HG03045 (cell line): ENCODE measurements at regions not wholly inside any gene's neighbourhood (a gene's known extent, or its start where the extent isn't known, plus 50 kb on each side); places are given as distances from the start of the nearest gene placed in this dataset.
"Not testable (repeated sequence)": the region's sequence is repeated elsewhere in the genome, so short reads cannot be mapped to it uniquely, and the experiment has no call there.

Experiments
- ATAC-seq: cut with Tn5 transposase; IDR thresholded peaks from one replicate; pipeline ENCODE4 v1.9.1; 2021; ENCODE audit warnings: mild to moderate bottlenecking, moderate library complexity; ENCODE audit not compliant: unreplicated experiment

DNA sequence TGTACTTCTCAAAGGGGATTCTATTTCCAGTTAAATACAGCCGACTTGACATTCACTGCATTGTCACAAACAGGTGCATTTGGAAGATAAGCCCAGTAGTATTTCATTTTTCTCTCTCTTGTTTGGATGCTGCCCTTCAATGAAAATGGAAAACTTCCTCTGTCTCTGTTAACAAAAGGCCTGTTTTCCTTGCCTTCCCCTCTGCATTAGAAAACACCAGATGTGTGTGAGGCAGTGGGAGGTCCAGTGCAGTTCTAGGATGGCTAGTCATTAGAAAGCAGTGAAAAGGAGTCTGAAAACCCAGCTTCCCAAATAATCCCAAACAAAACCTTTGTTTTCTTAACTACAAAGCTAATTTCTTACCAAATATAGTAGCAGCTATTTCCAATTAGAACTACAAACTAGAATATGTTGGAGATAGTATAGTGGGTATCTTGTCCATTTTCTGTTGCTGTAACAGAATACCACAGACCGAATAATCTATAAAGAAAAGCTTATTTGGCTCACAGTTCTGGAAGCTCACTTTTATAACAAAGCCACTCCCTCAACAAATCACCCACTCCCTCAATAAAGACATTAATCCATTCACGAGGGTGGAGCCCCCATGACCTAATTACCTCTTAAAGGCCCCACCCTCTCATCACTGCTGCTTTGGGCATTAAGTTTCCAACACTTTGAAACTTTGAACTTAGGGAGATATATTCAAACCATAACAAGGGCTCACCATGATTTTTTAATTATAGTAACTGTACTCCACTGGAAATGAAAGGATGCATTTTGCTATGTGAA lies 452.1 kb upstream of the RPS6KA3 start:
- no peak for ATAC-seq

DNA sequence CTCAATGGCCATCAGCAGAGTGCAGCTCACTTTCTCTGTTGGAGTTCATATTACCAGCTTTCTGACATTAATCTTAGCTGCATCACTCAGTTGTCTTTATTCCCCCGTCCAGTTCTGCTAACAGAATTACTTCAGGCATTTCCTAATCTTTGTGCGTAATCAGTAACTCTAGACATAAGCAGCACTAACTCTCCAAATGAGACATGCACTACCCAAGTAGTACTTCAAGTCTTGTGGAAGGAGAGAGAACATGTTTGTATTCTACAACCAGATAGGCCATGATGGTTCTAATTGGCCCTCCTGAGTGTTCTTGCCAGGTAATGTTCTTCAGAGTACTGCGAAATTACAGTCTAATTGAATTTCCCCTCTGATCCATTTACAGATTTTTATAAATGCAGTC lies 448.5 kb upstream of the RPS6KA3 start:
- no peak for ATAC-seq

DNA sequence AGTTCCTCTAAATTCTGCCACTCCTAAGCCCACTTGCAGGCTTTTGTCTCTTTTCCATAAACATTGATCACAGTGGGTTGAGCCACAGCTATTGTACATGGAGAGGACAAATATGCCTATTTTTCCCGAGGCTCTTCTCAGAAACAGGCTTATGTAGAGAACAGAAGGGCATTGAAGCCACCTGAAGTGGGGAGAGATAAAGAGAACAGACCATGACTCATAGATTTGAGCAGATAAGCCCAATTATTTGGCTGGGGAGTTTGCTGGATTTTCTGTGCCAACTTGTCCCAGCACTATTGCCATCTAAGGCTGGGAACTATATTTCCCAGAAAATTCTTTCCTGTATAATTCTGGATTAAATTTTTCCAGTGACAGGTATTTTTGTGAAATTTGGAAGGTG lies 446.1 kb upstream of the RPS6KA3 start:
- no peak for ATAC-seq

DNA sequence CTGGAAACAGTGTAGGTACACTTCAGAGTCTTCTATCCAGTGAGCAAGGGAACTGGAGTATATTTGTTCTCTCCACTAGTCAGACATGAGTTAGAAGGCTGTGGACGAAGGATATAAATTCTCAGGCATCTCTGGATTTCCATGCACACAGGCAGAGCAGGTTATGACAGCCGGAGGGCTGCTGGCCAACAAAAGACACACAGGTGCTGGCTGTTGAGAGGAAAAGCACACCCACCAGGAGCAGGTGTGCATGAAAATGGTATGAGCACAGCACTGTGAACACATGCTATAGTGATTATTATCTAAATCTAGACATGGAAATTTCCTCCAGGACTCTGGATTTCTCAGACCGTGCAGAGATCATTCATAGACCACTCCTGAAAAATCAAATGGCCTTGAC lies 444.7 kb upstream of the RPS6KA3 start:
- no peak for ATAC-seq

DNA sequence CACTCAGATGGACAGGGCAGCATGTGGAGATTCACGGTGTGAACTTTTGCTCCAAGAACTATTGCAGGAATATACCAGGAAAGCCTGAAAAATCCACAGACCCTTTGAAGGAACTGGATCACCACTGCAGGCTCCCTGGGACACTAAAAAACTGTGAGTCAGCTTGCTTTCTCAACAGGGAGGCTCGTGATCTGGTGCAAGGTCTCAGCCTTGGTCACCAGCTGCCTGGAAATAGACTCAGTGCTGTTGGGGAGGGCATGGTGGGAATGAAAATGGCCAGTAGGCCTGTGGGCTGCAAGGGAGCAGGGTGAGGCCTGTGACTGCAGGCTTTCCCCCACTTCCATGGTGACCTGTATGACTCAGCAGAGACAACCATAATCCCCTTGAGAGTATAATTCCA lies 426.4 kb upstream of the RPS6KA3 start:
- no peak for ATAC-seq

DNA sequence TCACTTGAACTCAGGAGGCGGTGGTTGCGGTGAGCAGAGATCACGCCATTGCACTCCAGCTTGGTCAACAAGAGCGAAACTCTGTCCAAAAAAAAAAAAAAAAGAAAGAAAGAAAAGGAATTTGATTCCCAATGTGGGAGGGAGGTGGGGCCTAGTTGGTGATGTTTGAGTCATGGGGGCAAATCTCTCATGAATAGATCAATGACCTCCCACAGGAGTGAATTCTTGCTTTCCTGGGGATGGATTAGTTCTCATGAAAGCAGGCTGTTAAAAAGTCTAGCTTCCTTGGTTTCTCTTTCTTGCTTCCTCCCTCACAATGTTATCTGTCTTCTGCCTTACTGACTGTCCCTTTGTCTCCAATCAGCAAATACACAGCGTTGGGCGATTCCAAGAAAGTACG lies 419.5 kb upstream of the RPS6KA3 start:
- no peak for ATAC-seq

DNA sequence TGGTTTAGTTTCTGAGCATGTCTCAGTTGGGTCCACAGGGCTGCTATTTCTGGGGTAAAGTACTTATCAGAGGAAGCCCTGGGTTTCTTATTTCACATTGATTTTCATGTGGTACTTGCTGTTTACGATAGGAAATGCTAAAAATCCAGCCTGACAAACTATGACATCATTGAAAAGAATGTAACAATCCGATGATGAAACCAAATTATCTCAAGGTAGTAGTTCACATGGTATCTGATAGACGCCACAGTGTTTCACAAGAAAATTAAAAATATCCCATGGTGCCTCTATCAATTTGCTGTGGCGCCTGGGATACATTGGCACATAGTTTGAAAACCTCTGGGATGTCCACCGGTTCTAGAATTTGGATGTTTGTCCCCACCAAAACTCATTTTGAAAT lies 418.9 kb upstream of the RPS6KA3 start:
- no peak for ATAC-seq

DNA sequence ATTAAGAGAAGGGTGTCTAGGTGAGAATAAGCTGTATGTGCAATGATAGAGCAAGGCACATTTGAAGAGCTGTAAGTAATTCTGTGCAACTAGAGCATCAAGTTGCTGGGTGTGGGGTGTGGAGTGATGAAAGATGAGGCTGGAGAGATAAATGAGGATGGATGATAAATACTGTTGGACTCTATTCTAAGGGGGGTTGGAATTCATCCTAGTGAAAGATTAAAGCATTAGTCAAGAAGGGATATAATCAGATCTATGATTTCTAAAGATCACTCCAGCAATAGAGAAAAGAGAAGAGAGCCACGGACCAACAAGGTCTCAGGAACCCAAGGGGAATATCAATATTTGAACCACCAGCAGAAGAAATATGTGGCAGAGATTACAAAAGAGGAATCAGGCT lies 415.0 kb upstream of the RPS6KA3 start:
- no peak for ATAC-seq

DNA sequence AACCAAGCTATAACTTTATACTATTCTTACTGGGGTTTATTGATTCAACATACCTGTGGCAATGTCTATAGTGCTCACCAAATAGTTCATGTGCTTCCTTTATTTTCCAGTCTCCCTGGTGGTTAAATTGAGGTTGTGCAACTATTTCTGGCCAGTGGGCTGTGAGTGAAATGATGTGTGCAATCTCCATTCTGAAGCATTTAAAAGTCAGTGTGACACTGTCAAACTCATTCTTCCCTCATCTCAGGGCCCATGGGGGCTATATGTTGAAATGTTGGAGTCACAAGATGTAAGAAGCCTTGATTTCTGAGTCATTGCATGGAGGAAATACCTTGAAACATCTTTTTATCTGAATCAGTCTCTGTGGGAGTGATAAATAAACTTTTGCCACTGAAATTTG lies 414.3 kb upstream of the RPS6KA3 start:
- no peak for ATAC-seq

DNA sequence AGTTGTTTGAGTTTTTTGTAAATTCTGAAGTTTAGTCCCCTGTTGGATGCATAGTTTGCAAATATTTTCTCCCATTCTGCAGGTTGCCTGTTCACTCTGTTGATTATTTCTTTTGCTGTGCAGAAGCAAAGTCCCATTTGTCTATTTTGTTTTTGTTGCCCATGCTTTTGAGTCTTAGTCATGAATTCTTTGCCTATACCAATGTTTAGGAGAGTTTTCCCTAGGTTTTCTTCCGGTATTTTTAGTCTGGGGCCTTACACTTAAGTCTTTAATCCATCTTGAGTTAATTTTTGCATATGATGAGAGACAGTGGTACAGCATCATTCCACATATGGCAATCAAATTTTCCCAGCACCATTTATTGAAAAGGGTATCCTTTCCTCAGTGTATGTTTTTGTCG lies 405.8 kb upstream of the RPS6KA3 start:
- no peak for ATAC-seq

DNA sequence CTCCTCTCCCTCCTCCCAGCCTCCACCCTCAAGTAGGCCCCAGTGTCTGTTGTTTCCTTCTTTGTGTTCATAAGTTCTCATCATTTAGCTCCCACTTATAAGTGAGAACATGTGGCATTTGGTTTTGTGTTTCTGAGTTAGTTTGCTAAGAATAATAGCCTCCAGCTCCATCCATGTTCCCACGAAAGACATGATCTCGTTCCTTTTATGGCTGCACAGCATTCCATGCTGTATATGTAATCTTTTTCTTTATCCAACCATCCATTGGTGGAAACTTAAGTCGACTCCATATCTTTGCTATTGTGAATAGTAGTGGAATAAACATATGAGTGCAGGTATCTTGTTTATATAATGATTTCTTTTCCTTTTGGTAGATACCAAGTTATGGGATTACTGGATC lies 405.0 kb upstream of the RPS6KA3 start:
- ATAC-seq: not testable (repeated sequence)

DNA sequence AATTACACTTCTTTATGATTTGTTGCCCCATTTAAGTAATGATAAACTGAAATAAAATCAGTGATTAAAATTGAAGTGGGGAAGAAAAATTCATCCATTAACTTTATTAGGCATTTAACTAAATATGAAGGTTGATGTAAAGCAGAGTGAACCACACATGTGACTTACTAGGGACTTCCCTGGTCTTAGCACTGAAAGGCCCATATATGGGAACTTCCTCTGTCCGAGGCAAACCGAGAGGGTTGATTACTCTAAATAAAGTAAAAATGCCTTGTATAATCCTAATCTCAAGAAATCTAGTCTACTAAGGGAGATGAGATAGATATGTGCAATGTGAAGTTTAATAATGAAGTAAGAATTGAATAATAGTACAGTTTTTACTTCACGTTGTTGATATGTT lies 403.9 kb upstream of the RPS6KA3 start:
- no peak for ATAC-seq

DNA sequence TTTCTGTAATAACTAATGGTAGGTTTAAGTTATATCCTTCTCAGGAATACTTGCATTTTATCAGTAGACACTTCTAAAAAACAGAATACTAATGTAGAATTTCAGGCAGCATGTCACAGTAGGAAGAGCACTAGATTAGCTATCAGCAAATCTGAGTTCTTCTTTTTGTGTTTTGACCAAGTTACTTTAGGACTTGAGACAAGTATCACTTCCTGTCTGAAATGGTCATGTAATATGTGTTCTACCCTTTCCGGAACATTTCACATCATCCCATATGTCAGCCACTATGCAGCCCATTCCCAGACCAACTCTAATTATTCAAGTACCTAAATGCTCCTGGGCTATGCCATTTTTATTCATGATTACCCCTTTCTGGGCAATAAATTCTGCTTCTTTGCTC lies 401.8 kb upstream of the RPS6KA3 start:
- no peak for ATAC-seq

DNA sequence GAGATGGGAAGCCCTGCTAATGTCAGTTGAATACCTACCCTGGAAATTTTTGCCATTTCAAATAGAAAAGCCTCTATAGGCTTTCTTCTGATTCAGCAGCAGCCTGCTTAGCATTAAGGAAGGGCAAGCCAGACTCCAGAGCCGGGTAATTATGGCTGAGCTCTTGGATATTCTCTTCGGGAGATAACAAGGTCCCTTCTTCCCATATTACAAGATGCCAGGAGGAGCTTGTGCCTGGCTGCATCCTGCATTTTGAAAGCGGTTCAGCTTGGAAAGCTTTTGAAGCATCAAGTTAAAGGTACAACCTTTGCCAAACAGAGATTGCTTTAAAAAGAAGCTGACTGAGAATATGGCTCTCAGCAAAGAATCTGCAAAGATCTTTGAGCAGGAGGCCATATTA lies 399.6 kb upstream of the RPS6KA3 start:
- no peak for ATAC-seq

DNA sequence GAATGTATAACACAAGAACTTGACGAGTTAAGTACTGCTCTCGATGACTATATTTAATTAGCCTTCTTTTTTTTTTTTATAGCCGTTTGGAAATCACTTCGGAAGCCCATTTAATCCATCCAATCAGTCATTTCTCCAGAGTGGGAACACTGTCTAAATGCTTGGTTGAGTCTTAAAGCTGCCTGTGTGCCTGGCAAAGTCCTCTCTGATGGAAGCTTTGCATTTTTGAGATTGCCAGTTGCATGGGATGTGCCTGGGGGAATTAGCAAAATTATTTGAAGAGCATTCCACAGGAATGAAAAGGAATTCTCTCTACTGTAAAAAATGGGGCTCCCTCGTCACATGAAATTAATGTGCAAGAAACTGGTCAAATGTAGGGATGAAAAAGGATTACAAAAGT lies 398.8 kb upstream of the RPS6KA3 start:
- no peak for ATAC-seq

DNA sequence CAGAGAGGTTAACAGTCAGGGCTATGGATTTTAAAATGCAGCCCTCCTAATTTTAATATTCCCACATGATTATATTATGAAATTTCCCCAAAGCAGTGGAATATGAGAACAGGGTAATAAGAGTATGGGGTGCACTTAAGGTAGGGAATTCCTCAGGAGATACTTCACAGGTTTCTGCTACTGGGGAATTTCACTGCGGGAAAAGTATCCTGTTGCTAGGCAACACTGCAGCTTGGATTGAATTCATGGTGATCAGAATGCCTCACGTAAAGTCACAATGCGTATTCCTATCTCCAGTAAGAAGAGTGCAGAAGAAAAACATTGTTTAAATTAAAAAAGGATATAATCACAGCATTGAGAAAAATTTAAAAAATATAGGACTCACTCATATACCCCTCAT lies 398.1 kb upstream of the RPS6KA3 start:
- ATAC-seq: no peak

DNA sequence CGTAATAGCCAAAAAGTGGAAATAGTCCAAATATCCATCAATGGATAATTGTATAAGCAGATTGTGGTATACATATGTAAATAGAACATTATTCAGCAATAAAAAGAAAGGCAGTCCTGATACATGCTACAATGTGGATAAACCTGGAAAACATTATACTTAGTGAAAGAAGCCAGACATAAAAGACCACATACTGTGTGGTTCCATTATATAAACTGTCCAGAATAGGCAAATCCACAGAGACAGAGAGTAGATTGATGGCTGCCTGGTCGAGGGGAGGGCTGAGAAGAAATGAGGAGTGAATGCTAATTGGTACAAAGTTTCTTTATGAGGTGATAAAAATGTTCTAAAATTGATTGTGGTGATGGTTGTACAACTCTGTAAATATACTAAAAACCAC lies 397.4 kb upstream of the RPS6KA3 start:
- ATAC-seq: no peak

DNA sequence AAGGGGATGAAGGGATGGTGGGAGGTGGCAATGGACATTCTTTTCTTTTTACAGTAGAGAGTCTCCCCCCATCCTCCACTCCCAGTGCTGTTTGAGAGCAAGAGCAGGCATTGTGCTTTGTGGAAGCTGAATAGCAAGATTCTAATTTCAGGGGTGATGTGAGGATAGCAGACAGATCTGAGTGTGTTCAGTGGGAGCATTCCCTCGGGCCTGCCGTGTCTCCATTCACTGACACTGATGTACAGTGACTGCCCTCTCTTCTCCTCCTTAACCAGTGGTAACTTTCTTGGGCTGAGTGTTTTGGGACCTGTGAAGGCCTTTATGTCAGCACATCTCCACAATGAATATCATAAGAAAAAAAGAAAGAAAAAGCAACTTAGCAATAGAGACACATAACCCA lies 396.6 kb upstream of the RPS6KA3 start:
- ATAC-seq: no peak

DNA sequence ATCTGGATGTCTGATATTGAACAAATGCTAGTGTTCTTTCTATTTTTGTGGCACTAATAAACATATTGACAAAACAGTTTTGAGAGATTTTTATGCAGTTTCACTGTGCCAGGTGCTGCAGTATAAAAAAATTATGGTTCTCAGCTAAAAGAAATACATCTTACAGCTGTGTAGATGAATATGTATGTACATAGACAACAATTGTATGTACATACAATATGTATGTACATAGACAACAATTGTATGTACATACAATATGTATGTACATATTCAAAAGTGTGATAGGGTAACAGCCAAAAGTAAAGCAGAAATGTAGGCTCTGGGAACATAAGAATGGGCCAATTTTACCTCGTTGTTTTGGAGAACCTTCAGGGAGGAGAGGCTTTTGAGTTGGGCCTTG lies 390.0 kb upstream of the RPS6KA3 start:
- no peak for ATAC-seq

DNA sequence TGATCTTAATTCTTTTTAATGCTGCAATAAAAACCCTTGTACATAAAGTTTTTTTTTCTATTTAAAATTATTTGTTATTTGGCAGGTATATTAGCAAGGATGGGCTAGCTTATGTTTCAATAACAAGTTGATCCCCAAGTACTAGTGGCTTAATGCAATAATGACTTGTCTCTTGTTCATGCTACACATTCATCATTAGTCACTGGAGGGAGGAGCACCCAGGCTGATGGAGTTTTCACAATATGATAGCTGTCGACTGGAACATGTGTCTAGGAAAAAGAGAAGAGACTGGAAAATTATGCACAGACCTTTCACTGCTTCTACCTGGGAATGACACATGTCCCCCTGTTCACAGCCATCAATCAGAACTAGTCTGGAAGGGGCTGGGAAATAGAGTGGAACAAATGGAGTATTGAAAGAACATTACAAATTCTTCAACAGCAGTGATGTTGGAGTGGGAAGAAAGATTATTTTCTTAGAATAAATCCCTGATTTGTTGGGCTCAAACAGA lies 387.9 kb upstream of the RPS6KA3 start:
- no peak for ATAC-seq

DNA sequence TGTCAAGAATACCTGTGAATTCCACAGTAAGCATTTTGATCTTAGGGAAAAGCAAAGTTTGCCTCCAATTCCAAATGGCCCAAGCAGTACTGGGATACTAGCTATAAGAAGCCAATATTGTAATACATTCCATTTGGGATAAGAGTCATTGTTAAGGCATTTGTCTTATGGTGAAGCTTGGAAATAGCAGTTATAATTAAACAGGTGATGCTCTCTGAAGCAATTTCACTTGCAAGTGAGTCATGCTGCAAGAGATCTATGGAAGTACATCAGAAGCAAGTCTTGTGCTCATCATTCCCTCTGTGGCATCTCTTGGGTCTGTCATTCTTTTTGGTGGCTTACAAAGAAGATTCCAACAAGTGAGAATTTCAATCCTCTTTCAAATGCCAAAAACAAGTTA lies 386.4 kb upstream of the RPS6KA3 start:
- ATAC-seq: no peak

DNA sequence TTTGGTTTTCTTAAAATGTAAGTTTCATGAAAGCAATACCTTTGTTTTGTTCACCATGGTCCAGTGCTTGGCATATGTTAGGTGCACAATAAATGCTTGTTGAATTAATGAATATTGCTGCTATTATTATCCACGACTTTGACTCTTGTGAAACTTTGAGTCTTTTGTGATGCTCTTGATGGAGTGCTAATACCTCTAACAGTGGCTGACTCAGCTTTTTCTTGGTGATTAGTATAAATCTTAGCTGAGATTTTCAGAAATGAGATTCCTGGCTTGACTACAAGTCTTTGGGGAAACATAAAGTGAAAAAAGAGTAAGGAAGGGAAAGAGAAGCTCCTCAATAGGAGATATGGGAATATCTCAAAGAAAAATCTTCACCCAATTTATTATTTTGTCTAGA lies 375.2 kb upstream of the RPS6KA3 start:
- ATAC-seq: no peak

DNA sequence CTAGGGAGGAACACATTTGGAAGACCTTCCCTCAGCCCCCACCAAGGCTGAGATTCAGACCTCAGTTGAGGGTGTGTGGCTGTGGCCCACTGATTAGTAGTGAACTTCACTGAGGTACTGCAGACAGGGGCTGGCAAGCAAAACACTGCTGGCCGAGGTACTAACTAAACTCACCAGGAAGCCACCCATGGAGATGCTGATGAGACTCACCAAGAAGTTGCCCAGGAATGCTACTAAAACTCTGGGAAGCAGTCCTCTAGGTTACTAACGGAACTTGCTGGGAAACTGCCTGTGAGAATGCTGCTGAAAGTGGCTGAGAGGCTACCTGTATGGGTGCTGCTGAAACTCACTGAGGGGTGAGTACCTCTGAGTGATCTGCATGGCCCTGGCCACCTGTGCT lies 372.4 kb upstream of the RPS6KA3 start:
- ATAC-seq: no peak
